Brain microvascular endothelial cell (primary cell): ENCODE measurements at regions not wholly inside any gene's neighbourhood (a gene's known extent, or its start where the extent isn't known, plus 50 kb on each side); places are given as distances from the start of the nearest gene placed in this dataset.
A peak's percentile ranks its signal among the peaks of the same experiment; 100 is the strongest.

Experiments used
- DNase-seq: peaks from one replicate; pipeline ENCODE4 v3.0.0-alpha.2; 2020
- H3K27ac ChIP-seq: fragments of 250-450 bp; sonication (Bioruptor Pico); 2 replicates; pipeline ENCODE4 v1.5.1; 2020; ENCODE audit warnings: mild to moderate bottlenecking, moderate library complexity
- H3K27me3 ChIP-seq: fragments of 250-450 bp; sonication (Bioruptor Pico); replicated peaks from 2 replicates; pipeline ENCODE4 v1.5.1; 2020; ENCODE audit warnings: mild to moderate bottlenecking
- H3K36me3 ChIP-seq: fragments of 250-450 bp; sonication (Bioruptor Pico); replicated peaks from 2 replicates; pipeline ENCODE4 v1.5.1; 2020; ENCODE audit warnings: mild to moderate bottlenecking
- H3K4me3 ChIP-seq: 2 replicates; pipeline ENCODE4 v1.5.1; 2011; ENCODE audit warnings: low read depth, mild to moderate bottlenecking, control low read depth, low read length, moderate library complexity
- in situ Hi-C: cut with HindIII; loops from 2 replicates; pipeline ENCODE4 v1.10.0; 2017; ENCODE audit warnings: low sequenced_read_pairs, low pct_ligation_motif_present
- TF ChIP-seq, protein P1 (sequence below): IDR thresholded peaks from 2 replicates; pipeline ENCODE4 v1.5.1; 2011; ENCODE audit warnings: low read depth, mild to moderate bottlenecking, moderate library complexity, low read length, control low read depth, inconsistent platforms; ENCODE audit errors: missing control alignments

- DNase-seq, result no peak
- Histone ChIP-seq H3K36me3 (no peaks in the 10 kb centered on the region), H3K27ac (no peak overlapping the region), H3K4me3 (no peak overlapping the region), H3K27me3 (no peaks in the 10 kb centered on the region)
- TF ChIP-seq, protein P1, sequence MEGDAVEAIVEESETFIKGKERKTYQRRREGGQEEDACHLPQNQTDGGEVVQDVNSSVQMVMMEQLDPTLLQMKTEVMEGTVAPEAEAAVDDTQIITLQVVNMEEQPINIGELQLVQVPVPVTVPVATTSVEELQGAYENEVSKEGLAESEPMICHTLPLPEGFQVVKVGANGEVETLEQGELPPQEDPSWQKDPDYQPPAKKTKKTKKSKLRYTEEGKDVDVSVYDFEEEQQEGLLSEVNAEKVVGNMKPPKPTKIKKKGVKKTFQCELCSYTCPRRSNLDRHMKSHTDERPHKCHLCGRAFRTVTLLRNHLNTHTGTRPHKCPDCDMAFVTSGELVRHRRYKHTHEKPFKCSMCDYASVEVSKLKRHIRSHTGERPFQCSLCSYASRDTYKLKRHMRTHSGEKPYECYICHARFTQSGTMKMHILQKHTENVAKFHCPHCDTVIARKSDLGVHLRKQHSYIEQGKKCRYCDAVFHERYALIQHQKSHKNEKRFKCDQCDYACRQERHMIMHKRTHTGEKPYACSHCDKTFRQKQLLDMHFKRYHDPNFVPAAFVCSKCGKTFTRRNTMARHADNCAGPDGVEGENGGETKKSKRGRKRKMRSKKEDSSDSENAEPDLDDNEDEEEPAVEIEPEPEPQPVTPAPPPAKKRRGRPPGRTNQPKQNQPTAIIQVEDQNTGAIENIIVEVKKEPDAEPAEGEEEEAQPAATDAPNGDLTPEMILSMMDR, result no peak
- in situ Hi-C loops, result no loop called here
Measured at GRCh38 chr5:164301708-164302107, 796.3 kb downstream of the MAT2B start.

DNA sequence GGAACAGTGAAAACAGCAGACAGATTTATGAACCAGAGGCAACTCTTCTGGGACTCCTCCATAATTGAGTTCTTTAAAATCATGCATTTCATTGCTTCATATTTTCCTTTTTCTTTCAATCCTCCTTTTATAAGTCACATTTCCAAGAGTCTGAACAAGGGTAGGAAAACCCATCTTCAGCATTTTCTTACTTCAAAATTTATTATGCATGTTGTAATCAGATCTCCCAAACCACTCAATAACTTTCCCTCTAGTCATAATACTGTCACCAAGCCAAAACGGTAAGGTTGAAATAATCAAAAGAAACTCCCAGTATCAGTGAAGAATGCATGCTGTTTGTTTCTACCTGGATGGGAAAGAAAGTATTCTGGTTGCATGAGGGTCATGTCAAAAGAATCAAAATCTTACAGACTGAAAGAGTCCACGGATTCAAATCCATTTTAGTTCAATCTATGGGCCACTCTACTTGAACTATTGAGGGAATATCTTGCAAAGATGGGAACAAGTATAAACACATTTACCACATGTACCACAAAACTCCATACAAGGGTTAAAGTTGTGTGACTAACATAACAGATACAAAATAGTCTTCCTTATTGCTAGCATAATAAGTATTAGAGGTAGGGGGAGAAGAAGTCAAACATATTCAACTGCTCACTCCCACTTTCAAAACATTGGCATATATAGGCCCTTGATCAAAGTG, 797.3 kb downstream of the MAT2B start:
- Histone ChIP-seq H3K27ac (no peak overlapping the region), H3K36me3 (no peaks in the 10 kb centered on the region), H3K27me3 (no peaks in the 10 kb centered on the region), H3K4me3 (no peak overlapping the region)
- in situ Hi-C loops, result no loop called here
- no peak for DNase-seq
- TF ChIP-seq, protein P1, result no peak

GRCh38 chr5:164303646-164304215, 798.3 kb downstream of the MAT2B start:
- H3K27me3 ChIP-seq, result no peaks in the 10 kb centered on the region

GRCh38 chr5:164306662-164307061, 801.2 kb downstream of the MAT2B start:
- H3K27ac ChIP-seq, result no peak overlapping the region

More at GRCh38 chr5:164303646-164304215, 798.3 kb downstream of the MAT2B start:
- Histone ChIP-seq H3K36me3 (no peaks in the 10 kb centered on the region), H3K27ac (no peak overlapping the region), H3K4me3 (no peak overlapping the region)
- in situ Hi-C loops, result no loop called here
- no peak for DNase-seq
- TF ChIP-seq, protein P1, result no peak

GRCh38 chr5:164312801-164313200, 807.4 kb downstream of the MAT2B start:
- Histone ChIP-seq H3K36me3 (no peaks in the 10 kb centered on the region), H3K4me3 (no peak overlapping the region), H3K27ac (no peak overlapping the region), H3K27me3 (no peaks in the 10 kb centered on the region)
- in situ Hi-C loops, result no loop called here
- TF ChIP-seq, protein P1, result no peak
- DNase-seq, result no peak

More at GRCh38 chr5:164306662-164307061, 801.2 kb downstream of the MAT2B start:
- Histone ChIP-seq H3K4me3 (no peak overlapping the region), H3K27me3 (no peaks in the 10 kb centered on the region), H3K36me3 (no peaks in the 10 kb centered on the region)
- TF ChIP-seq, protein P1, result no peak
- DNase-seq, result peak; percentile 9
- in situ Hi-C loops, result no loop called here
